Body of pancreas (tissue), 4 donors: ENCODE measurements at regions not wholly inside any gene's neighbourhood (a gene's known extent, or its start where the extent isn't known, plus 50 kb on each side); places are given as distances from the start of the nearest gene placed in this dataset.

ENCODE experiments used
- ATAC-seq: fragments of 150-250 bp; one replicate; pipeline ENCODE4 v1.9.1; 2016
- DNase-seq, 4 donors: peaks; one replicate each; pipeline ENCODE4 v3.0.0-alpha.2; 2019
- H3K27ac ChIP-seq, 4 donors: fragments of 200-600 bp; sonication (generic); 1 replicate in 3 of 4; 2 replicates in 1 of 4; pipeline versions ENCODE4 v1.5.1 to v1.6.1; 2016 to 2019; ENCODE audit warnings: mild to moderate bottlenecking in 1 of 4, mixed read lengths in 1 of 4, moderate library complexity in 1 of 4
- H3K27me3 ChIP-seq, 2 donors: fragments of 200-600 bp; sonication (generic); one replicate each; pipeline ENCODE4 v1.6.0; 2016; ENCODE audit warnings: mild to moderate bottlenecking in 1 of 2
- H3K36me3 ChIP-seq, 2 donors: fragments of 200-600 bp; sonication (generic); replicated peaks in 1 of 2; 2 replicates each; pipeline ENCODE4 v1.5.1; 2016; ENCODE audit warnings: low read depth in 2 of 2; ENCODE audit not compliant: insufficient read depth in 1 of 2
- H3K4me1 ChIP-seq: fragments of 200-600 bp; sonication (generic); one replicate; pipeline ENCODE4 v1.6.0; 2016
- H3K4me3 ChIP-seq, 2 donors: fragments of 200-600 bp; sonication (generic); 1 replicate in 1 of 2; 2 replicates in 1 of 2; pipeline ENCODE4 v1.5.1; 2016 to 2019
- H3K9me3 ChIP-seq, 3 donors: fragments of 200-600 bp; sonication (generic); 1 replicate in 2 of 3; 2 replicates in 1 of 3; pipeline ENCODE4 v1.5.1; 2016
- CTCF ChIP-seq, 7 experiments: fragments of 450-650 bp in 4 of 7; fragments of 200-600 bp in 3 of 7; sonication (generic) in 3 of 7; IDR thresholded peaks; one replicate each; pipeline ENCODE4 v1.5.1; 2016 to 2019; ENCODE audit warnings: antibody characterized with exemption in 7 of 7
- POLR2A ChIP-seq, 3 donors: fragments of 450-650 bp; IDR thresholded peaks; one replicate each; pipeline ENCODE4 v1.6.1; 2016; ENCODE audit warnings: antibody characterized with exemption in 3 of 3, mild to moderate bottlenecking in 2 of 3
- WGBS, 2 donors: methylation state at CpG; one replicate each; pipeline ENCODE4 v1.1.5; 2017; 5-methylcytosine and 5-hydroxymethylcytosine counted together
- intact Hi-C: fragments of 100-400 bp; cut with DNase I; formaldehyde crosslinking; loops from one replicate; pipeline ENCODE4 v1.15.1; 2023

- WGBS, 2 donors, result 63 to 68% methylated on average over 2 of the region's 2 CpGs
- DNase-seq (no peak), ATAC-seq (no peak)
- no peaks in the 10 kb centered on the region for H3K9me3 ChIP-seq
- no peak overlapping the region for H3K4me3 ChIP-seq
- no peaks in the 10 kb centered on the region for H3K36me3 ChIP-seq
- intact Hi-C loops, result no loop called here
- no peaks in the 10 kb centered on the region for H3K27me3 ChIP-seq
- H3K27ac ChIP-seq, result no peak overlapping the region
- no peak for TF ChIP-seq POLR2A (IDR thresholded peaks at IDR 0.05)
- no peaks in the 10 kb centered on the region for H3K4me1 ChIP-seq
Observed at GRCh38 chr1:80910426-80910825, 890.3 kb upstream of the ADGRL2 start.

- H3K36me3 ChIP-seq, result no peaks in the 10 kb centered on the region
- TF ChIP-seq POLR2A (IDR thresholded peaks at IDR 0.05), result no peak
- no peak for TF ChIP-seq CTCF (IDR thresholded peaks at IDR 0.05)
- DNase-seq (no peak), ATAC-seq (no peak)
- 59 to 60% methylated on average over 5 of the region's 5 CpGs for WGBS, 2 donors
- H3K27ac ChIP-seq, result no peak overlapping the region
- intact Hi-C loops, result no loop called here
- no peaks in the 10 kb centered on the region for H3K4me1 ChIP-seq
- no peaks in the 10 kb centered on the region for H3K9me3 ChIP-seq
- H3K4me3 ChIP-seq, result no peak overlapping the region
- H3K27me3 ChIP-seq, result no peaks in the 10 kb centered on the region
Observed at GRCh38 chr1:80909172-80909784, 891.5 kb upstream of the ADGRL2 start.

- Histone ChIP-seq H3K36me3 (no peaks in the 10 kb centered on the region), H3K4me3 (no peak overlapping the region), H3K27ac (no peak overlapping the region), H3K9me3 (no peaks in the 10 kb centered on the region), H3K4me1 (no peaks in the 10 kb centered on the region), H3K27me3 (no peaks in the 10 kb centered on the region)
- ATAC-seq (no peak), DNase-seq (no peak)
- 37 to 49% methylated on average over 3 of the region's 3 CpGs for WGBS, 2 donors
- intact Hi-C loops, result no loop called here
- no peak for TF ChIP-seq CTCF (IDR thresholded peaks at IDR 0.05)
- no peak for TF ChIP-seq POLR2A (IDR thresholded peaks at IDR 0.05)
Observed at GRCh38 chr1:80896781-80897356, 903.9 kb upstream of the ADGRL2 start.

- Histone ChIP-seq H3K27me3 (no peaks in the 10 kb centered on the region), H3K4me1 (no peaks in the 10 kb centered on the region), H3K36me3 (no peaks in the 10 kb centered on the region), H3K27ac (no peak overlapping the region), H3K4me3 (no peak overlapping the region), H3K9me3 (no peaks in the 10 kb centered on the region)
- DNase-seq, result no peak
- TF ChIP-seq POLR2A (IDR thresholded peaks at IDR 0.05) (no peak), CTCF (IDR thresholded peaks at IDR 0.05) (no peak)
- intact Hi-C loops, result no loop called here
- ATAC-seq, result no peak
- 27 to 44% methylated on average over 1 of the region's 1 CpG for WGBS, 2 donors
Observed at GRCh38 chr1:80894921-80895320, 905.8 kb upstream of the ADGRL2 start.

GRCh38 chr1:80893115-80893514, 907.6 kb upstream of the ADGRL2 start:
- no peaks in the 10 kb centered on the region for H3K27me3 ChIP-seq
- no peak overlapping the region for H3K4me3 ChIP-seq
- 59 to 69% methylated on average over 2 of the region's 2 CpGs for WGBS, 2 donors
- H3K36me3 ChIP-seq, result no peaks in the 10 kb centered on the region
- no peak overlapping the region for H3K27ac ChIP-seq
- TF ChIP-seq POLR2A (IDR thresholded peaks at IDR 0.05) (no peak), CTCF (IDR thresholded peaks at IDR 0.05) (no peak)
- no peak for ATAC-seq
- H3K9me3 ChIP-seq, result no peaks in the 10 kb centered on the region
- DNase-seq, result no peak
- H3K4me1 ChIP-seq, result no peaks in the 10 kb centered on the region
- intact Hi-C loops, result no loop called here
